ENCODE measurements at regions not wholly inside any gene's neighbourhood (a gene's known extent, or its start where the extent isn't known, plus 50 kb on each side); places are given as distances from the start of the nearest gene placed in this dataset.

DNA sequence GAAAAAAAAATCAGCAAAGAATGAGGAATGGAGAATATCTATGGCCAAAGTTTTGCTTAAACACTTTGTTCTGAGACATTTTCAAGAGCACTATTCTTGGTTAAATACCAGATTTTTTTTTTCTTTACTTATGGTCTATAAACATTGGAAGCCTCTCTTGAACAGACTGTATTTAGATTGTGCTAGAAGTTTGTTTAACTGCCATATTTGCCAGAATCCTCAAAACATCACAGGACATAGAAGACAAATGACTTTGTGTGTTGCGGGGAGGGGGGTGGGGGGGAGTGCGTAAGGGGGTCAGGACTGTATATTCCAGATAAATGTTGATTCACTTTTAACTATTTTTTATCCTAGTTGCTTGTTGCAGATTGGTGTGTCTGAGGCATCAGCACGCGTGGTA lies 262.0 kb downstream of the MEIS1 start:
- Histone ChIP-seq H3K4me3 (no peak overlapping the region), H3K9me3 (no peaks in the 10 kb centered on the region), H3K36me3 (no peaks in the 10 kb centered on the region), H3K27ac (no peak overlapping the region), H3K4me1 (no peaks in the 10 kb centered on the region), H3K27me3 (no peaks in the 10 kb centered on the region)
- TF ChIP-seq, protein P1, sequence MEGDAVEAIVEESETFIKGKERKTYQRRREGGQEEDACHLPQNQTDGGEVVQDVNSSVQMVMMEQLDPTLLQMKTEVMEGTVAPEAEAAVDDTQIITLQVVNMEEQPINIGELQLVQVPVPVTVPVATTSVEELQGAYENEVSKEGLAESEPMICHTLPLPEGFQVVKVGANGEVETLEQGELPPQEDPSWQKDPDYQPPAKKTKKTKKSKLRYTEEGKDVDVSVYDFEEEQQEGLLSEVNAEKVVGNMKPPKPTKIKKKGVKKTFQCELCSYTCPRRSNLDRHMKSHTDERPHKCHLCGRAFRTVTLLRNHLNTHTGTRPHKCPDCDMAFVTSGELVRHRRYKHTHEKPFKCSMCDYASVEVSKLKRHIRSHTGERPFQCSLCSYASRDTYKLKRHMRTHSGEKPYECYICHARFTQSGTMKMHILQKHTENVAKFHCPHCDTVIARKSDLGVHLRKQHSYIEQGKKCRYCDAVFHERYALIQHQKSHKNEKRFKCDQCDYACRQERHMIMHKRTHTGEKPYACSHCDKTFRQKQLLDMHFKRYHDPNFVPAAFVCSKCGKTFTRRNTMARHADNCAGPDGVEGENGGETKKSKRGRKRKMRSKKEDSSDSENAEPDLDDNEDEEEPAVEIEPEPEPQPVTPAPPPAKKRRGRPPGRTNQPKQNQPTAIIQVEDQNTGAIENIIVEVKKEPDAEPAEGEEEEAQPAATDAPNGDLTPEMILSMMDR (IDR thresholded peaks at IDR 0.05): no peak
- intact Hi-C loops (cut with DNase I; ENCODE audit: low total_unique reads): no loop called here
- DNase-seq: no peak

DNA sequence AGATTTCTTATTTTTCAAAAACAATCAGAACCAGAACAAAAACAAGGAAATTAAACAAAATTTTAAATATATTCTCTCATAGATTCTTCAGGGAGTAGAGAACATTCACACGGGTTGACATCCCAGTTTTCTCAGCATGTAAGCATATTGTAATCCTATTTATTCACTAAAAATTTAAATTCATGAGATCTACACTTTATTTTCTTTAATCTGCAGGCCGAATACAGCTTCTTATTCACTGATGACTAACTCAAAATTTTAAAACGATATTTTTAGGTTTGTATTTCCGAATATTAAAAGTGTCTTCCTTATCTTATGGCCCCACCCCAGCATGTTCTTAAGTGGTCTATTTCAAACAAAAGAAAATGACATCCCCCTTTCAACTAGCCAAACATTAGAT lies 262.4 kb downstream of the MEIS1 start:
- DNase-seq: no peak

GRCh38 chr2:66698091-66698490 lies 263.2 kb downstream of the MEIS1 start:
- H3K27me3 ChIP-seq: no peaks in the 10 kb centered on the region
- DNase-seq: no peak
- intact Hi-C loops (cut with DNase I; ENCODE audit: low total_unique reads): no loop called here
- no peaks in the 10 kb centered on the region for H3K36me3 ChIP-seq
- no peak overlapping the region for H3K27ac ChIP-seq
- no peaks in the 10 kb centered on the region for H3K9me3 ChIP-seq
- TF ChIP-seq, protein P1 (IDR thresholded peaks at IDR 0.05): no peak
- no peaks in the 10 kb centered on the region for H3K4me1 ChIP-seq
- H3K4me3 ChIP-seq: no peak overlapping the region

More for the DNA sequence above, 262.4 kb downstream of the MEIS1 start:
- no peak overlapping the region for H3K27ac ChIP-seq
- intact Hi-C loops (cut with DNase I; ENCODE audit: low total_unique reads): no loop called here
- H3K9me3 ChIP-seq: no peaks in the 10 kb centered on the region
- no peaks in the 10 kb centered on the region for H3K27me3 ChIP-seq
- H3K4me1 ChIP-seq: no peaks in the 10 kb centered on the region
- TF ChIP-seq, protein P1 (IDR thresholded peaks at IDR 0.05): no peak
- H3K36me3 ChIP-seq: no peaks in the 10 kb centered on the region
- H3K4me3 ChIP-seq: no peak overlapping the region

DNA sequence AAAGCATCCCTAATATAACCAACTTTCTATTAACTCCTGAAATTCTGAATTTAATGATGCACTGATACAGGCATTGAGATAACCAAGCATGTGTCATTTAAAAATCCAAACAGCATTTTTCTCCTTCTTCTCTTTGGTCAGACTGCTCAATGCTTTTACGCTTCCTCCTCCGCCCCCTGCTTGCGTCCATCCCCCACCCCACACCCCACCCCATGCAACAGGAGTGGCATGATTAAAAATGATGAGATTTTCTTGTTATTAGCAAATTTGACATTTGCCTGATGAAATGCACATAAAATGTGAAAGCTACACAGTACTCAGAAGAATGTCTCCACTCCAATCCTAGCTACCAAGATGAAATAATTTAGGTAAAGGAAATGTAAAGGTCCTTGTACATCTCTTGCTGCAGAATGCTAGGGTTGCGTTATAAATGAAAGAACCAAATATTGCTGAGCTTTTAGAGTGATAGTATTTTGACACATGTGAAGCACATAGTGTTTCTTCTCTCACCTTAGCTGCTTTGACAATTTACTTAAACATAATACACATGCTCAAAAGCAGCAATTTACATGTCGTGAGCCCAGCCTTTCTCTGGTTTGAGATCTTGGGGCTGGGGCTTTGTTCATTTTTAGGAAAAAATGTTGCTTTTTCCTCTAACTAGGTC lies 263.8 kb downstream of the MEIS1 start:
- H3K27ac ChIP-seq: no peak overlapping the region
- TF ChIP-seq, protein P1 (IDR thresholded peaks at IDR 0.05): no peak

GRCh38 chr2:66699416-66699792 lies 264.5 kb downstream of the MEIS1 start:
- no peak overlapping the region for H3K4me3 ChIP-seq
- DNase-seq: no peak
- no peak overlapping the region for H3K27ac ChIP-seq

More for the DNA sequence above, 263.8 kb downstream of the MEIS1 start:
- Histone ChIP-seq H3K4me1 (no peaks in the 10 kb centered on the region), H3K4me3 (no peak overlapping the region), H3K9me3 (no peaks in the 10 kb centered on the region), H3K36me3 (no peaks in the 10 kb centered on the region), H3K27me3 (no peaks in the 10 kb centered on the region)
- DNase-seq: no peak
- intact Hi-C loops (cut with DNase I; ENCODE audit: low total_unique reads): no loop called here

More at GRCh38 chr2:66699416-66699792, 264.5 kb downstream of the MEIS1 start:
- Histone ChIP-seq H3K9me3 (no peaks in the 10 kb centered on the region), H3K4me1 (no peaks in the 10 kb centered on the region), H3K36me3 (no peaks in the 10 kb centered on the region), H3K27me3 (no peaks in the 10 kb centered on the region)
- TF ChIP-seq, protein P1 (IDR thresholded peaks at IDR 0.05): no peak
- intact Hi-C loops (cut with DNase I; ENCODE audit: low total_unique reads): no loop called here

All from tibial artery (tissue), 4 donors.